Retina (tissue), 1 donor: ENCODE measurements at regions not wholly inside any gene's neighbourhood (a gene's known extent, or its start where the extent isn't known, plus 50 kb on each side); places are given as distances from the start of the nearest gene placed in this dataset.

Experiments used
- DNase-seq: peaks from one replicate; pipeline ENCODE4 v3.0.0-alpha.2; 2016

GRCh38 chr1:201778279-201779065 lies 50.5 kb upstream of the IPO9 start:
- DNase-seq = no peak
